DND-41 (cell line): ENCODE measurements at regions not wholly inside any gene's neighbourhood (a gene's known extent, or its start where the extent isn't known, plus 50 kb on each side); places are given as distances from the start of the nearest gene placed in this dataset.
"Not testable (repeated sequence)": the region's sequence is repeated elsewhere in the genome, so short reads cannot be mapped to it uniquely, and the experiment has no call there.

Experiments
- ATAC-seq: fragments of 200-7000 bp; cut with Tn5 transposase; 3 replicates; pipeline ENCODE4 v1.9.1; 2021; ENCODE audit warnings: low read depth; ENCODE audit not compliant: insufficient read depth
- DNase-seq: peaks from one replicate; pipeline ENCODE4 v3.0.0-alpha.2; 2020
- H2AFZ ChIP-seq: 2 replicates; pipeline ENCODE4 v1.6.0; 2012; ENCODE audit warnings: low read depth, low read length
- H3K27ac ChIP-seq: 2 replicates; pipeline ENCODE4 v1.5.1; 2012; ENCODE audit warnings: low read length, inconsistent platforms
- H3K27me3 ChIP-seq: fragments of 200-600 bp; sonication (generic); 2 replicates; pipeline ENCODE4 v1.6.0; 2012; ENCODE audit warnings: low read length, mild to moderate bottlenecking, inconsistent platforms; ENCODE audit not compliant: insufficient read depth, poor library complexity
- H3K36me3 ChIP-seq: 2 replicates; pipeline ENCODE4 v1.5.1; 2012; ENCODE audit warnings: low read length, inconsistent platforms; ENCODE audit not compliant: insufficient read depth
- H3K4me1 ChIP-seq: 2 replicates; pipeline ENCODE4 v1.5.1; 2012; ENCODE audit warnings: mild to moderate bottlenecking, low read length; ENCODE audit not compliant: insufficient read depth
- H3K4me2 ChIP-seq: 2 replicates; pipeline ENCODE4 v1.6.0; 2012; ENCODE audit warnings: mild to moderate bottlenecking, moderate library complexity, low read length, inconsistent platforms; ENCODE audit not compliant: insufficient read depth
- H3K4me3 ChIP-seq, 2 experiments: fragments of 200-600 bp in 1 of 2; shearing (Covaris generic) in 1 of 2; 2 replicates each; pipeline ENCODE4 v1.5.1; 2012 to 2016; ENCODE audit warnings: inconsistent platforms in 2 of 2, low read length in 2 of 2, mild to moderate bottlenecking in 2 of 2, low read depth in 1 of 2, moderate library complexity in 1 of 2
- H3K79me2 ChIP-seq: 2 replicates; pipeline ENCODE4 v1.6.0; 2012; ENCODE audit warnings: low read length, inconsistent platforms; ENCODE audit not compliant: insufficient read depth
- H3K9ac ChIP-seq: 2 replicates; pipeline ENCODE4 v1.6.0; 2012; ENCODE audit warnings: low read depth, mild to moderate bottlenecking, inconsistent platforms, low read length, moderate library complexity
- H3K9me3 ChIP-seq: 2 replicates; pipeline ENCODE4 v1.5.1; 2012; ENCODE audit warnings: low read length, moderate library complexity, mild to moderate bottlenecking, inconsistent platforms; ENCODE audit not compliant: insufficient read depth, severe bottlenecking
- H4K20me1 ChIP-seq: 2 replicates; pipeline ENCODE4 v1.6.0; 2012; ENCODE audit warnings: low read length; ENCODE audit not compliant: insufficient read depth
- EZH2 ChIP-seq: IDR thresholded peaks from 3 replicates; pipeline ENCODE4 v1.6.1; 2012; ENCODE audit warnings: borderline replicate concordance, low read depth, mild to moderate bottlenecking, moderate library complexity, low read length, inconsistent platforms; ENCODE audit not compliant: severe bottlenecking
- TF ChIP-seq, protein P1 (sequence below): IDR thresholded peaks from 2 replicates; pipeline ENCODE4 v1.5.1; 2012; ENCODE audit warnings: borderline replicate concordance, low read length, moderate library complexity, mild to moderate bottlenecking; ENCODE audit not compliant: poor library complexity, severe bottlenecking; ENCODE audit errors: extremely low read depth

DNA sequence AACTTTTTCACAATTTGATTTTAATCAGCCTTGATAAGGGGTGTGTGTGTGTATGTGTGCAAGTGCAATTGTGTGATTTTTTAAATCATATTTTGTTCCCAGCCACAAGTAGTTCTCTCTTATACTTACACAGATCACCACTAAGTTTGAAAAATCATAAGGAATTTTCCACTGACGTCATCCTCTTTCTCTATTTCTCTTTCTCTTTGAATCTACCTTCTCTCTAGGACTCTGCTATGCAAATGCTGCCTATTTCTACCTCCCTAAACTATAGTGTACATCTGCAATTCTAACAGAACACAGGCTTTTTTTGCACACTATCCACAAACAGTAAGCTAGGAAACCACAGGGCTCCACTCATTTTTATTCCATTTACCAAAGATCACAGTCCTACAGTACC, 254.6 kb upstream of the CYLC2 start:
- ATAC-seq (no peak), DNase-seq (no peak)
- Histone ChIP-seq H3K36me3 (no peaks in the 10 kb centered on the region), H4K20me1 (no peaks in the 10 kb centered on the region), H3K4me1 (no peaks in the 10 kb centered on the region), H3K9ac (no peak overlapping the region), H3K79me2 (no peaks in the 10 kb centered on the region), H3K4me3 (no peak overlapping the region), H3K27me3 (no peaks in the 10 kb centered on the region), H3K4me2 (no peak overlapping the region), H3K27ac (no peak overlapping the region), H2AFZ (no peak overlapping the region), H3K9me3 (no peaks in the 10 kb centered on the region)
- TF ChIP-seq EZH2: no peak
- TF ChIP-seq, protein P1, sequence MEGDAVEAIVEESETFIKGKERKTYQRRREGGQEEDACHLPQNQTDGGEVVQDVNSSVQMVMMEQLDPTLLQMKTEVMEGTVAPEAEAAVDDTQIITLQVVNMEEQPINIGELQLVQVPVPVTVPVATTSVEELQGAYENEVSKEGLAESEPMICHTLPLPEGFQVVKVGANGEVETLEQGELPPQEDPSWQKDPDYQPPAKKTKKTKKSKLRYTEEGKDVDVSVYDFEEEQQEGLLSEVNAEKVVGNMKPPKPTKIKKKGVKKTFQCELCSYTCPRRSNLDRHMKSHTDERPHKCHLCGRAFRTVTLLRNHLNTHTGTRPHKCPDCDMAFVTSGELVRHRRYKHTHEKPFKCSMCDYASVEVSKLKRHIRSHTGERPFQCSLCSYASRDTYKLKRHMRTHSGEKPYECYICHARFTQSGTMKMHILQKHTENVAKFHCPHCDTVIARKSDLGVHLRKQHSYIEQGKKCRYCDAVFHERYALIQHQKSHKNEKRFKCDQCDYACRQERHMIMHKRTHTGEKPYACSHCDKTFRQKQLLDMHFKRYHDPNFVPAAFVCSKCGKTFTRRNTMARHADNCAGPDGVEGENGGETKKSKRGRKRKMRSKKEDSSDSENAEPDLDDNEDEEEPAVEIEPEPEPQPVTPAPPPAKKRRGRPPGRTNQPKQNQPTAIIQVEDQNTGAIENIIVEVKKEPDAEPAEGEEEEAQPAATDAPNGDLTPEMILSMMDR: no peak

DNA sequence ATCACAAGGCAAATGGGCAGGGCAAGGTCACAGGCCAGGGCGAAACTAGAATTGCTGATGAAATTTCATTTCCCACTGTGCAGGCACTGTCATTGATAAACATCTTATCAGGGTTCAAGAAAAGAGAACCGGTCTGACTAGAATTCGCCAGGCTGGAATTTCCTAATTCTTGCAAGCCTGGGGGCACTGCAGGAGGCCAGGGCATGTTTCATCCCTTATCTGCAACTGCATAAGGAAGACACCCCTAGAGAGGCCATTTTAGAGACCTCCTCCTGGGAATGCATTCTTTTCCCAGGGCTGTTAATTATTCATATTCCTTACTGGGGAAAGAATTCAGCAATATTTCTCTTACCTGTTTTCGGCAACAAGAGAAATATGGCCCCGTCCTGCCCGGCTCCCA, 266.2 kb upstream of the CYLC2 start:
- no peaks in the 10 kb centered on the region for H3K79me2 ChIP-seq
- TF ChIP-seq EZH2: no peak
- TF ChIP-seq, protein P1: no peak
- H3K4me1 ChIP-seq: no peaks in the 10 kb centered on the region
- no peak overlapping the region for H3K9ac ChIP-seq
- no peak overlapping the region for H2AFZ ChIP-seq
- H3K36me3 ChIP-seq: no peaks in the 10 kb centered on the region
- H3K4me3 ChIP-seq: no peak overlapping the region
- no peak overlapping the region for H3K4me2 ChIP-seq
- ATAC-seq: no peak
- no peak overlapping the region for H3K27ac ChIP-seq
- no peaks in the 10 kb centered on the region for H3K9me3 ChIP-seq
- no peaks in the 10 kb centered on the region for H3K27me3 ChIP-seq
- H4K20me1 ChIP-seq: no peaks in the 10 kb centered on the region
- DNase-seq: no peak

GRCh38 chr9:102714184-102714583, 280.9 kb upstream of the CYLC2 start:
- TF ChIP-seq, protein P1: no peak
- no peak for TF ChIP-seq EZH2
- Histone ChIP-seq H3K9ac (no peak overlapping the region), H3K79me2 (no peaks in the 10 kb centered on the region), H3K27ac (no peak overlapping the region), H3K36me3 (no peaks in the 10 kb centered on the region), H3K9me3 (peaks cover 4% of the 10 kb centered on the region), H2AFZ (no peak overlapping the region), H3K4me1 (no peaks in the 10 kb centered on the region), H3K27me3 (no peaks in the 10 kb centered on the region), H3K4me3 (no peak overlapping the region), H4K20me1 (no peaks in the 10 kb centered on the region), H3K4me2 (no peak overlapping the region)
- ATAC-seq (no peak), DNase-seq (no peak)

DNA sequence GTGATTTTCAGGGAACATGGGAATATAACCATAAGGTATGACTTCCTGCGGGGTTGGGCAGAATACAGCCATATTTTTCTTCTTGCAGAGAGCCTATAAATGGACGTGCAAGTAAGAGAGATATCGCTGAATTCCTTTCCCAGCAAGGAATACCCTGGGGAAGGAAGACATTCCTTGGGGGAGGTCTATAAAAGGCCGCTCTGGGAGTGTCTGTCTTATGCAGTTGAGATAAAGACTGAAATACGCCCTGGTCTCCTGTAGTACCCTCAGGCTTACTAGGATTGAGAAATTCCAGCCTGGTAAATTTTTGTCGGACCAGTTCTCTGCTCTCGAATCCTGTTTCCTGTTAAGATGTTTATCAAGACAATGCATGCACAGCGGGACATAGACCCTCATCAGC, 282.2 kb upstream of the CYLC2 start:
- not testable (repeated sequence) for H3K4me2 ChIP-seq, H3K27ac ChIP-seq, DNase-seq, H3K4me1 ChIP-seq, H3K79me2 ChIP-seq, ATAC-seq, H2AFZ ChIP-seq, H3K27me3 ChIP-seq, H3K9me3 ChIP-seq, H3K9ac ChIP-seq, H3K4me3 ChIP-seq, H3K36me3 ChIP-seq, H4K20me1 ChIP-seq
